ENCODE measurements at regions not wholly inside any gene's neighbourhood (a gene's known extent, or its start where the extent isn't known, plus 50 kb on each side); places are given as distances from the start of the nearest gene placed in this dataset.

DNA sequence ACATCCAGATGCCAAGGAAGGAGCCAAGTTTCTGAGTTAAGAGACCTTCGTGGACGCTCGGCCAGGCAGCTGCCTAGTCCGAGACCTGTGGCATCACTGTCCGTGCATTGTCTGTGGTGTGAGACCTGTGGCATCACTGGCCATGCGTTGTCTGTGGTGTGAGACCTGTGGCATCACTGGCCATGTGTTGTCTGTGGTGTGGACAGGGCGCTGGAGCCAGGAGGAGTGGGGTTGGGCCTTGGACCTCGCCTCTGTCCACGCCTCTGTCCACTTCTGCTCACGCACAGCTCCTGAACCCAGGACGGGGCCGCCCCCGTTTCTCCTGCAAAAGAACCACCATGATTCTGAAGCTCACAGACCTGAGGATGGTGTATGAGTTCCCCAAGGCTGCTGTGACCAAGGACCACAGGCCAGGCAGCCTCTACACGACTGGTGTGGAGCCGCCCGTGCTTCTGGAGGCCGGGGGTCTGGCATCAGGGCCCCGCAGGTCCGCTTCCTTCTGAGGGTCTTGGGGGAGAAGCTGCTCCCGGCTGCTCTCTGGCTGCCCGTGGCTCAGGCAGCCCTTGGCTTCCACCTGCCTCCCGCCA lies 1218.3 kb downstream of the BRD1 start:
- DNase-seq, result no peak
- ATAC-seq (ENCODE audit: low read depth), result no peak
- Histone ChIP-seq H2BK20ac (ENCODE audit: low read depth, low read length) (no peak overlapping the region), H4K8ac (ENCODE audit: low read depth in 2 of 2, low read length in 2 of 2) (no peak overlapping the region), H3K4me3 (ENCODE audit: insufficient read depth, low read depth, low read length) (no peak overlapping the region), H3K14ac (replicated peaks; ENCODE audit: low read depth, low read length) (no peak overlapping the region), H3K36me3 (ENCODE audit: control insufficient read depth, insufficient read depth, low read length) (no peaks in the 10 kb centered on the region), H3K23ac (ENCODE audit: low read depth, low read length) (no peak overlapping the region), H3K9me1 (ENCODE audit: insufficient read depth, low read length) (no peaks in the 10 kb centered on the region), H3K27me3 (ENCODE audit: control insufficient read depth, insufficient read depth, low read length) (no peaks in the 10 kb centered on the region), H3K4ac (ENCODE audit: low read depth, low read length) (no peak overlapping the region), H2BK15ac (ENCODE audit: low read depth, low read length) (no peak overlapping the region), H3K4me1 (ENCODE audit: control insufficient read depth, insufficient read depth, low read length) (no peaks in the 10 kb centered on the region), H3K56ac (ENCODE audit: extremely low read depth, insufficient read depth, low read length) (no peak overlapping the region), H3K27ac (ENCODE audit: insufficient read depth, low read length) (no peak overlapping the region), H4K91ac (ENCODE audit: insufficient read depth, low read depth, low read length) (no peak overlapping the region), H3K18ac (ENCODE audit: low read depth, low read length) (no peak overlapping the region), H2AK5ac (ENCODE audit: low read depth, low read length) (no peak overlapping the region), H3K9me3 (ENCODE audit: control insufficient read depth, insufficient read depth, low read length) (peaks cover 67% of the 10 kb centered on the region), H2AFZ (replicated peaks; ENCODE audit: low read length, poor library complexity) (no peak overlapping the region), H4K20me1 (ENCODE audit: insufficient read depth, low read length) (no peaks in the 10 kb centered on the region), H3K79me1 (ENCODE audit: low read depth in 1 of 2, low read length in 2 of 2) (no peaks in the 10 kb centered on the region), H2BK5ac (ENCODE audit: low read depth, low read length, poor library complexity, severe bottlenecking) (no peak overlapping the region), H3K4me2 (ENCODE audit: low read depth, low read length) (no peak overlapping the region), H2BK120ac (ENCODE audit: low read depth, low read length) (no peak overlapping the region), H3K9ac (ENCODE audit: low read depth, low read length) (no peak overlapping the region), H2AK9ac (replicated peaks; ENCODE audit: low read depth, low read length, poor library complexity) (no peak overlapping the region), H4K5ac (ENCODE audit: low read depth, low read length) (no peak overlapping the region)
- POLR2A ChIA-PET (ENCODE audit: unreplicated experiment), result no interaction called here
- dilution Hi-C loops (cut with HindIII; ENCODE audit: low sequenced_read_pairs, unreplicated experiment) (no loop called here), in situ Hi-C loops (cut with MboI; ENCODE audit: low sequenced_read_pairs) (no loop called here), intact Hi-C loops (cut with micrococcal nuclease) (no loop called here)
- BruUV-seq (replicated peaks), result no TSS peak
- WGBS, 2 experiments (ENCODE audit: extremely low coverage in 2 of 2, insufficient read length in 1 of 2), result 76% methylated on average over 3 of the region's 22 CpGs; no CpG with 5 or more reads in 1 of the 2 experiments
- CTCF ChIA-PET, result no interaction called here
- TF ChIP-seq MAZ (IDR thresholded peaks at IDR 0.05; ENCODE audit: borderline replicate concordance, low read depth, low read length) (no peak), NFE2L2 (IDR thresholded peaks at IDR 0.05; ENCODE audit: low read depth, low read length) (no peak), RFX5 (IDR thresholded peaks at IDR 0.05; ENCODE audit: low read depth, low read length) (no peak)

Data from IMR-90 (cell line).